ENCODE measurements at regions not wholly inside any gene's neighbourhood (a gene's known extent, or its start where the extent isn't known, plus 50 kb on each side); places are given as distances from the start of the nearest gene placed in this dataset.

DNA sequence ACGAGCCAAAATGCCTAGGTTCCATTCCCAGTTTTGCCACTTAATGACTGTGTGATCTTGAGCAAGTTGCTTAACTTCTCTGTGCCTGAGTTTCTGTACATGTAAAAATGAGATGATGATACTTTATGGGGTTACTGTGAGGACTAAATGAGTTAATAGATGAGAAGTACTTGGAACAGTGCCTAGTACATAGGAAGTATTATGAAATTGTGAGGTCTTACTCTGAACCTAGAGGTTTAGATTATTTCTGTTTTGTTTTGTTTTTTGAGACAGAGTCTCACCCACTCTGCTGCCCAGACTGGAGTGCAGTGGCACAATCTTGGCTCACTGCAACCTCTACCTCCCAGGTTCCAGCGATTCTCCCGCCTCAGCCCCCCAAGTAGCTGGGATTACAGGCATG lies 227.0 kb upstream of the POU2AF2 start:
- Histone ChIP-seq H3K4me3 (ENCODE audit: low read depth in 1 of 2, low read length in 2 of 2) (no peak overlapping the region), H3K9me3 (ENCODE audit: control insufficient read depth in 1 of 2, low read length in 2 of 2) (no peaks in the 10 kb centered on the region), H3K9ac (ENCODE audit: low read depth in 1 of 2, low read length in 2 of 2) (no peak overlapping the region), H3K27ac (ENCODE audit: low read depth, low read length) (no peak overlapping the region), H3K27me3 (ENCODE audit: control insufficient read depth in 1 of 2, insufficient read depth in 2 of 2, low read length in 2 of 2) (no peaks in the 10 kb centered on the region), H3K36me3 (ENCODE audit: control insufficient read depth in 1 of 2, insufficient read depth in 2 of 2, low read length in 2 of 2) (no peaks in the 10 kb centered on the region), H3K4me1 (ENCODE audit: control insufficient read depth in 1 of 2, insufficient read depth in 2 of 2, low read length in 2 of 2) (no peaks in the 10 kb centered on the region)

- H3K4me3 ChIP-seq (ENCODE audit: low read depth in 1 of 2, low read length in 2 of 2): no peak overlapping the region
- H3K4me1 ChIP-seq (ENCODE audit: control insufficient read depth in 1 of 2, insufficient read depth in 2 of 2, low read length in 2 of 2): no peaks in the 10 kb centered on the region
- no peaks in the 10 kb centered on the region for H3K36me3 ChIP-seq (ENCODE audit: control insufficient read depth in 1 of 2, insufficient read depth in 2 of 2, low read length in 2 of 2)
- no peaks in the 10 kb centered on the region for H3K27me3 ChIP-seq (ENCODE audit: control insufficient read depth in 1 of 2, insufficient read depth in 2 of 2, low read length in 2 of 2)
- H3K9ac ChIP-seq (ENCODE audit: low read depth in 1 of 2, low read length in 2 of 2): no peak overlapping the region
- no peak overlapping the region for H3K27ac ChIP-seq (ENCODE audit: low read depth, low read length)
- no peaks in the 10 kb centered on the region for H3K9me3 ChIP-seq (ENCODE audit: control insufficient read depth in 1 of 2, low read length in 2 of 2)
Measured at GRCh38 chr11:111012491-111012890, 233.0 kb upstream of the POU2AF2 start.

DNA sequence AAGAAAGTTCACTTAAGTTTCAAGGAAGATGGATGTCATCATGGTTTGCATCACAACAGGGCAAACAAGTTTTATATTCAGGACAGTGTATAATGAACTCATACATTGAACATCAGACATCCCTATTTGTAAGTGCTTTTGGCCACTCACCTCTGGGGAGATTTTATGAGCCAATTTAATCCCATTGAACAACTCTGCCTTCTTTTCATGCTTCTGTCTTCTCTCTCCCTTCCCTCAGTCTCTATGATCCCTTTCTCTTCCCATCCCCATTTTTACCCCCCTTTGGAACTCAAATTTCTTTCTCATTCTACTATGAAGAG lies 234.3 kb upstream of the POU2AF2 start:
- Histone ChIP-seq H3K4me1 (ENCODE audit: control insufficient read depth in 1 of 2, insufficient read depth in 2 of 2, low read length in 2 of 2) (no peaks in the 10 kb centered on the region), H3K27ac (ENCODE audit: low read depth, low read length) (no peak overlapping the region), H3K4me3 (ENCODE audit: low read depth in 1 of 2, low read length in 2 of 2) (no peak overlapping the region), H3K36me3 (ENCODE audit: control insufficient read depth in 1 of 2, insufficient read depth in 2 of 2, low read length in 2 of 2) (no peaks in the 10 kb centered on the region), H3K9me3 (ENCODE audit: control insufficient read depth in 1 of 2, low read length in 2 of 2) (no peaks in the 10 kb centered on the region), H3K9ac (ENCODE audit: low read depth in 1 of 2, low read length in 2 of 2) (no peak overlapping the region), H3K27me3 (ENCODE audit: control insufficient read depth in 1 of 2, insufficient read depth in 2 of 2, low read length in 2 of 2) (no peaks in the 10 kb centered on the region)

DNA sequence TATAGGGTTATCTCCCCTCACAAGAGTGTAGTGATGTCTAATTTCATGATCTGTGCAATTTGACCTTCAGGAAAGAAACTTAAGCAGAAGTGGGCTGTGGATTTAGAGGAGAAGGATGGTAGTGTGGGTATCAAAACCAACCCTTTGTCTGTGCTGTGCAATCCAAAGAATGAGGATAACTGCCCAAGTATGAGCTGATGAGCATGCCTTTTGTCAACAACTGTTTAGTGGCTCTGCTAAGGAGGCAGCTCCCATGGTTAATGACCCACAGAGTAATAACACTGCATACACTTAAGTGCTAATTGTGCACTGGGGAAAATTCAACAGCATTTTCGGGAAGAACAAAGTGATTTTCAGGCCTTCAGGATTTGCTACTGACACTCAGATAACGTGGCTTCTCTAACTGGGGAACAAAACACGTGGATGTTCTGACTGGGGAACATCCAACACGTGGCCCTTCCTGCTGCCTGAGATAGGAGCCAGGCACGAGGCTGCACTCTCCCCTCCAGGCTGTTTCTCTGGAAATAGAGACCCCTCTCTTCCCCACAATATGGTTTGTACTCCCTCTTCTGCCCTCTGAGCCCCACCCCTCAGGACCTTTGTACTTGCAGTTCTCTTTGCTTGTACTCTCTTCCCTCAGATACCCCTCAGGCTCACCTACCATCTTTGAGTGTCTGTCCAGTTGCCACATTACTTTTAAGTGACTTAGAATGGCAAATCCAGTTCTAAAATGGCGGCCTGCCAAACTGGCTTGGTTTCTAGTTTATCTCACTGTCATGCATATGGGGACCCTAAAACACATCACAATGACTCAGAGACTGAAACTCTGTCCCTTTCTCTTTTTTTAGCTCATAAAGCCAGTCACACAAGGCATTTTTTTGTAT lies 234.9 kb upstream of the POU2AF2 start:
- no peaks in the 10 kb centered on the region for H3K36me3 ChIP-seq (ENCODE audit: control insufficient read depth in 1 of 2, insufficient read depth in 2 of 2, low read length in 2 of 2)
- H3K27ac ChIP-seq (ENCODE audit: low read depth, low read length): no peak overlapping the region
- H3K9ac ChIP-seq (ENCODE audit: low read depth in 1 of 2, low read length in 2 of 2): no peak overlapping the region
- no peaks in the 10 kb centered on the region for H3K4me1 ChIP-seq (ENCODE audit: control insufficient read depth in 1 of 2, insufficient read depth in 2 of 2, low read length in 2 of 2)
- no peaks in the 10 kb centered on the region for H3K9me3 ChIP-seq (ENCODE audit: control insufficient read depth in 1 of 2, low read length in 2 of 2)
- no peaks in the 10 kb centered on the region for H3K27me3 ChIP-seq (ENCODE audit: control insufficient read depth in 1 of 2, insufficient read depth in 2 of 2, low read length in 2 of 2)
- H3K4me3 ChIP-seq (ENCODE audit: low read depth in 1 of 2, low read length in 2 of 2): no peak overlapping the region

- H3K27me3 ChIP-seq (ENCODE audit: control insufficient read depth in 1 of 2, insufficient read depth in 2 of 2, low read length in 2 of 2): no peaks in the 10 kb centered on the region
- no peaks in the 10 kb centered on the region for H3K9me3 ChIP-seq (ENCODE audit: control insufficient read depth in 1 of 2, low read length in 2 of 2)
- no peaks in the 10 kb centered on the region for H3K4me1 ChIP-seq (ENCODE audit: control insufficient read depth in 1 of 2, insufficient read depth in 2 of 2, low read length in 2 of 2)
- no peak overlapping the region for H3K27ac ChIP-seq (ENCODE audit: low read depth, low read length)
- H3K9ac ChIP-seq (ENCODE audit: low read depth in 1 of 2, low read length in 2 of 2): no peak overlapping the region
- no peak overlapping the region for H3K4me3 ChIP-seq (ENCODE audit: low read depth in 1 of 2, low read length in 2 of 2)
- no peaks in the 10 kb centered on the region for H3K36me3 ChIP-seq (ENCODE audit: control insufficient read depth in 1 of 2, insufficient read depth in 2 of 2, low read length in 2 of 2)
Measured at GRCh38 chr11:111006227-111006626, 239.3 kb upstream of the POU2AF2 start.

DNA sequence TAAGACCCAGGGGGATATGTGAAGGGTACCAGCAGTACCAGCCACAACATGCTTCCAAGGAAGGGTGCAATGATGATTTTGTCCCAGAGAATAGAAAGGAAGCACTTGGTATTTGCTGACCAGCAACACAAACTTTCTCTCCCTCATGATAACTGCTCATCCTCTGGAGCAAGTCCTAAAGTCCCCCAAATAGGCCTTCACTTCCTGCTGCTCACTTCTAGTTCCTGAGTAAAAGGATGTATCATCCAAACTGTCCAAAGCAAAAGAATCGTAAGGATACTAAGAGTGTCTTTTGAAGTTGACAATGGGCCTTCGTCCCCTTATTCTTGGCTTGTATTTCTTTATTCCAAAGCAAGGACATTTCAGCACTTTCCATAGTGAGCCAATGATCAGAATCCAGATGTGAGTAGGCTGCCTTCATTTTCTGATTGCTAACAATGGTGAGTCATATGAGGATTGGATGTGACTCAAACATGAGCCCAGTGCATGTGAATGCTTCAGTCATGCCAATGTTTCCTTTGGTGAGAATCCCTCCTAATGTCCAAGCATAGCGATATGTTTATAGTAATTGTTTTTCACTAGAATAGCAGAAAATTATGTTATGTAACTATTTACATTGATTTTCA lies 243.4 kb upstream of the POU2AF2 start:
- Histone ChIP-seq H3K4me3 (ENCODE audit: low read depth in 1 of 2, low read length in 2 of 2) (no peak overlapping the region), H3K4me1 (ENCODE audit: control insufficient read depth in 1 of 2, insufficient read depth in 2 of 2, low read length in 2 of 2) (no peaks in the 10 kb centered on the region), H3K9ac (ENCODE audit: low read depth in 1 of 2, low read length in 2 of 2) (no peak overlapping the region), H3K36me3 (ENCODE audit: control insufficient read depth in 1 of 2, insufficient read depth in 2 of 2, low read length in 2 of 2) (no peaks in the 10 kb centered on the region), H3K27me3 (ENCODE audit: control insufficient read depth in 1 of 2, insufficient read depth in 2 of 2, low read length in 2 of 2) (no peaks in the 10 kb centered on the region), H3K9me3 (ENCODE audit: control insufficient read depth in 1 of 2, low read length in 2 of 2) (no peaks in the 10 kb centered on the region), H3K27ac (ENCODE audit: low read depth, low read length) (no peak overlapping the region)

- Histone ChIP-seq H3K9ac (ENCODE audit: low read depth in 1 of 2, low read length in 2 of 2) (no peak overlapping the region), H3K36me3 (ENCODE audit: control insufficient read depth in 1 of 2, insufficient read depth in 2 of 2, low read length in 2 of 2) (no peaks in the 10 kb centered on the region), H3K27me3 (ENCODE audit: control insufficient read depth in 1 of 2, insufficient read depth in 2 of 2, low read length in 2 of 2) (no peaks in the 10 kb centered on the region), H3K4me3 (ENCODE audit: low read depth in 1 of 2, low read length in 2 of 2) (no peak overlapping the region), H3K9me3 (ENCODE audit: control insufficient read depth in 1 of 2, low read length in 2 of 2) (no peaks in the 10 kb centered on the region), H3K27ac (ENCODE audit: low read depth, low read length) (no peak overlapping the region), H3K4me1 (ENCODE audit: control insufficient read depth in 1 of 2, insufficient read depth in 2 of 2, low read length in 2 of 2) (no peaks in the 10 kb centered on the region)
Measured at GRCh38 chr11:111001081-111001430, 244.5 kb upstream of the POU2AF2 start.

- no peak overlapping the region for H3K27ac ChIP-seq (ENCODE audit: low read depth, low read length)
- no peaks in the 10 kb centered on the region for H3K4me1 ChIP-seq (ENCODE audit: control insufficient read depth in 1 of 2, insufficient read depth in 2 of 2, low read length in 2 of 2)
- H3K36me3 ChIP-seq (ENCODE audit: control insufficient read depth in 1 of 2, insufficient read depth in 2 of 2, low read length in 2 of 2): no peaks in the 10 kb centered on the region
- H3K27me3 ChIP-seq (ENCODE audit: control insufficient read depth in 1 of 2, insufficient read depth in 2 of 2, low read length in 2 of 2): no peaks in the 10 kb centered on the region
- H3K9me3 ChIP-seq (ENCODE audit: control insufficient read depth in 1 of 2, low read length in 2 of 2): no peaks in the 10 kb centered on the region
- no peak overlapping the region for H3K4me3 ChIP-seq (ENCODE audit: low read depth in 1 of 2, low read length in 2 of 2)
- no peak overlapping the region for H3K9ac ChIP-seq (ENCODE audit: low read depth in 1 of 2, low read length in 2 of 2)
Measured at GRCh38 chr11:111000400-111001080, 245.0 kb upstream of the POU2AF2 start.

GRCh38 chr11:110992481-110992880 lies 253.0 kb upstream of the POU2AF2 start:
- H3K36me3 ChIP-seq (ENCODE audit: control insufficient read depth in 1 of 2, insufficient read depth in 2 of 2, low read length in 2 of 2): no peaks in the 10 kb centered on the region
- H3K9me3 ChIP-seq (ENCODE audit: control insufficient read depth in 1 of 2, low read length in 2 of 2): no peaks in the 10 kb centered on the region
- H3K27me3 ChIP-seq (ENCODE audit: control insufficient read depth in 1 of 2, insufficient read depth in 2 of 2, low read length in 2 of 2): no peaks in the 10 kb centered on the region
- no peak overlapping the region for H3K9ac ChIP-seq (ENCODE audit: low read depth in 1 of 2, low read length in 2 of 2)
- no peak overlapping the region for H3K4me3 ChIP-seq (ENCODE audit: low read depth in 1 of 2, low read length in 2 of 2)
- H3K27ac ChIP-seq (ENCODE audit: low read depth, low read length): no peak overlapping the region
- H3K4me1 ChIP-seq (ENCODE audit: control insufficient read depth in 1 of 2, insufficient read depth in 2 of 2, low read length in 2 of 2): no peaks in the 10 kb centered on the region

GRCh38 chr11:110991661-110992355 lies 253.7 kb upstream of the POU2AF2 start:
- no peak overlapping the region for H3K4me3 ChIP-seq (ENCODE audit: low read depth in 1 of 2, low read length in 2 of 2)
- no peaks in the 10 kb centered on the region for H3K27me3 ChIP-seq (ENCODE audit: control insufficient read depth in 1 of 2, insufficient read depth in 2 of 2, low read length in 2 of 2)
- no peaks in the 10 kb centered on the region for H3K9me3 ChIP-seq (ENCODE audit: control insufficient read depth in 1 of 2, low read length in 2 of 2)
- no peaks in the 10 kb centered on the region for H3K36me3 ChIP-seq (ENCODE audit: control insufficient read depth in 1 of 2, insufficient read depth in 2 of 2, low read length in 2 of 2)
- H3K27ac ChIP-seq (ENCODE audit: low read depth, low read length): no peak overlapping the region
- no peak overlapping the region for H3K9ac ChIP-seq (ENCODE audit: low read depth in 1 of 2, low read length in 2 of 2)
- H3K4me1 ChIP-seq (ENCODE audit: control insufficient read depth in 1 of 2, insufficient read depth in 2 of 2, low read length in 2 of 2): no peaks in the 10 kb centered on the region
